ENCODE measurements at regions not wholly inside any gene's neighbourhood (a gene's known extent, or its start where the extent isn't known, plus 50 kb on each side); places are given as distances from the start of the nearest gene placed in this dataset.

DNA sequence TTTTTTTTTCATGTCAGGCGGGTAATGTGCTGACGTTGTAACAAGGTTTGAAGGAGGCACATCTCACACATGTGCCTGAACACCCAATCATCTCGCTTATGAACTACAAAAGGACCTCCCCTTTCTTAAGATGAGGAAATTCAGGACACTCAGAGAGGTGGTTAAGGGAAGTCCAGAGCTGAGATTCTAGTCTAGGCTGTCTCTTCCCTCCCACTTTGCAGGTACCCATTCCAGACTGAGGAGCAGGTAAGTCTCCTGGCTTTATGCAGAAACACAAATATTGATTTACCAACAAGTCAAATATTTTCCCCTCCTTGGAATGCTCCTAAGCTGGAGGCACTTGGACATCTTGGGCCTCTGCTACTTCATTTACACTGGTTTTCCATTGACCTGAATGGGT, 122.9 kb upstream of the CADM1 start:
- whole genome bisulfite sequencing, 4 donors = 85 to 98% (median 91%) methylated on average over 3 of the region's 3 CpGs
- no peaks in the 10 kb centered on the region for H3K27me3 ChIP-seq
- TF ChIP-seq, protein P1, sequence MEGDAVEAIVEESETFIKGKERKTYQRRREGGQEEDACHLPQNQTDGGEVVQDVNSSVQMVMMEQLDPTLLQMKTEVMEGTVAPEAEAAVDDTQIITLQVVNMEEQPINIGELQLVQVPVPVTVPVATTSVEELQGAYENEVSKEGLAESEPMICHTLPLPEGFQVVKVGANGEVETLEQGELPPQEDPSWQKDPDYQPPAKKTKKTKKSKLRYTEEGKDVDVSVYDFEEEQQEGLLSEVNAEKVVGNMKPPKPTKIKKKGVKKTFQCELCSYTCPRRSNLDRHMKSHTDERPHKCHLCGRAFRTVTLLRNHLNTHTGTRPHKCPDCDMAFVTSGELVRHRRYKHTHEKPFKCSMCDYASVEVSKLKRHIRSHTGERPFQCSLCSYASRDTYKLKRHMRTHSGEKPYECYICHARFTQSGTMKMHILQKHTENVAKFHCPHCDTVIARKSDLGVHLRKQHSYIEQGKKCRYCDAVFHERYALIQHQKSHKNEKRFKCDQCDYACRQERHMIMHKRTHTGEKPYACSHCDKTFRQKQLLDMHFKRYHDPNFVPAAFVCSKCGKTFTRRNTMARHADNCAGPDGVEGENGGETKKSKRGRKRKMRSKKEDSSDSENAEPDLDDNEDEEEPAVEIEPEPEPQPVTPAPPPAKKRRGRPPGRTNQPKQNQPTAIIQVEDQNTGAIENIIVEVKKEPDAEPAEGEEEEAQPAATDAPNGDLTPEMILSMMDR (IDR thresholded peaks at IDR 0.05) = no peak
- TF ChIP-seq POLR2A (IDR thresholded peaks at IDR 0.05) = no peak
- H3K4me1 ChIP-seq (replicated peaks in 1 of 2) = peaks cover 5 to 9% of the 10 kb centered on the region in 2 donors
- H3K9me3 ChIP-seq (replicated peaks in 1 of 3) = no peaks in the 10 kb centered on the region
- intact Hi-C loops (cut with DNase I) = no loop called here
- no peak for DNase-seq
- no peaks in the 10 kb centered on the region for H3K36me3 ChIP-seq (replicated peaks in 1 of 2)
- H3K4me3 ChIP-seq = no peak overlapping the region
- H3K27ac ChIP-seq = no peak overlapping the region

DNA sequence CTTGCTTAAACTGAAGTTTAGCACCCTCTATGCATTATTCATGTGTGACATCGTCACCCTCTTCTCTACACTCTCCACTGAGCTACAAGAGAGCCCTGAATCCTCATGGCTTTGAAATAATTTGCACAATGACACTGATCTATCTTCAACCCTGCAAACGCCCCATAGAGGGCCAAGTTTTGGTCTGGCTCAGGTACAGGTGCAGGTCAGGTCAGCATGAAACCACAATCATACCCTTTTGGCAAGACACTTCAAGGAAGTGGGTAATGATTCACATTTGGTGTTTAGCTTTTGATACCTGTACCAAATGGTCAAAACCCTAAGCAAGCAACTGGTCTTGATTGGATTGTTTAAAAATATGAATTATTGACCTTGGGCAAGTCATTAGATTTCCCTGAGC, 122.2 kb upstream of the CADM1 start:
- H3K9me3 ChIP-seq (replicated peaks in 1 of 3) = no peaks in the 10 kb centered on the region
- H3K4me1 ChIP-seq (replicated peaks in 1 of 2) = peaks cover 5 to 9% of the 10 kb centered on the region in 2 donors
- TF ChIP-seq, protein P1 (IDR thresholded peaks at IDR 0.05) = no peak
- no peak for TF ChIP-seq POLR2A (IDR thresholded peaks at IDR 0.05)
- no peak overlapping the region for H3K4me3 ChIP-seq
- WGBS, 4 donors = 85 to 91% (median 88%) methylated on average over 2 of the region's 2 CpGs
- H3K36me3 ChIP-seq (replicated peaks in 1 of 2) = no peaks in the 10 kb centered on the region
- no peak overlapping the region for H3K27ac ChIP-seq
- DNase-seq = no peak
- no peaks in the 10 kb centered on the region for H3K27me3 ChIP-seq
- intact Hi-C loops (cut with DNase I) = no loop called here

DNA sequence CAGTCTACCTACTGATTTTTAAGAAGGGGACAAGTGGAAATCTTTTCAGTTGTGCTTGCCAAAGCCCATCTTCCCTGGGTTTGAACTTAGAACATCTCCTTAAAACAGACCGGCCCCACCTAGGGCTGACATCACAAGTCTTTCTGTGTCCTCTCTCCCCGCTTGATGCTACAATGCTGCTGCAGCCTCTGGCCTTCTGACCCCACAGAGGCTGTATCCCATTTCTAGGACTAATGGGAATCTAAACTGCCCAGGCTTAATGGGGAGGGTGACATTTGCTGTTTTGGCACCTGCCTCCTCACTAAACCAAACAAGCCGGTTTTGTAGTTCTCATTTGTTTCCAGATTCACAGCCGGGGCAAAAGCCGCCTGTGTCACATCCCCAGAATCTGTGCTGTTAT, 121.3 kb upstream of the CADM1 start:
- Histone ChIP-seq H3K36me3 (replicated peaks in 1 of 2) (no peaks in the 10 kb centered on the region), H3K4me3 (no peak overlapping the region), H3K27me3 (no peaks in the 10 kb centered on the region), H3K27ac (no peak overlapping the region), H3K9me3 (replicated peaks in 1 of 3) (no peaks in the 10 kb centered on the region), H3K4me1 (replicated peaks in 1 of 2) (peaks cover 5 to 9% of the 10 kb centered on the region in 2 donors)
- intact Hi-C loops (cut with DNase I) = no loop called here
- 87 to 98% (median 96%) methylated on average over 5 of the region's 5 CpGs for WGBS, 4 donors
- no peak for DNase-seq
- TF ChIP-seq POLR2A (IDR thresholded peaks at IDR 0.05) = no peak
- TF ChIP-seq, protein P1 (IDR thresholded peaks at IDR 0.05) = no peak

DNA sequence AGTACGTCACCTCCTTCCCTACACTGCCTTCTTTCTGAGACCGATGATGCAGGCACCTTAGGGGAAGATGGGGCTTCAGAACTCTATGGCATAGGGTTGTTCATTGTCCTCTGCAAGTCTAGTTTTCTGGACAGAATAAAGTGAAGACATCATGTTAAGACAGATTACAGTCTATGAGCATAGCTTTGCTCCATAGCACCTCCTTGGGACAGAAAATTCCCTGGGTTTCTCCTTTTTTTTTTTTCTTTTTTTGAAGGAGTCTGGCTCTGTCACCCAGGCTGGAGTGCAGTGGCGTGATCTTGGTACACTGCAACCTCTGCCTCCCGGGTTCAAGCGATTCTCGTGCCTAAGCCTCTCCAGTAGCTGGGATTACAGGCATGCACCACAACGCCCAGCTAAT, 119.8 kb upstream of the CADM1 start:
- no peak for DNase-seq
- WGBS, 4 donors = 93 to 96% (median 94%) methylated on average over 7 of the region's 7 CpGs
- H3K9me3 ChIP-seq (replicated peaks in 1 of 3) = no peaks in the 10 kb centered on the region
- no peak overlapping the region for H3K27ac ChIP-seq
- peaks cover 5 to 9% of the 10 kb centered on the region in 2 donors for H3K4me1 ChIP-seq (replicated peaks in 1 of 2)
- intact Hi-C loops (cut with DNase I) = no loop called here
- no peak overlapping the region for H3K4me3 ChIP-seq
- TF ChIP-seq, protein P1 (IDR thresholded peaks at IDR 0.05) = no peak
- TF ChIP-seq POLR2A (IDR thresholded peaks at IDR 0.05) = no peak
- no peaks in the 10 kb centered on the region for H3K36me3 ChIP-seq (replicated peaks in 1 of 2)
- H3K27me3 ChIP-seq = no peaks in the 10 kb centered on the region
